Adrenal gland (tissue), 5 donors: ENCODE measurements at regions not wholly inside any gene's neighbourhood (a gene's known extent, or its start where the extent isn't known, plus 50 kb on each side); places are given as distances from the start of the nearest gene placed in this dataset.

Experiments used
- CTCF ChIP-seq, 6 experiments: fragments of 450-650 bp in 4 of 6; fragments of 200-600 bp in 2 of 6; sonication (generic) in 1 of 6; IDR thresholded peaks; 1 replicate in 5 of 6; 2 replicates in 1 of 6; pipeline versions ENCODE4 v1.5.1 to v1.8.0; 2016 to 2021; ENCODE audit warnings: antibody characterized with exemption in 6 of 6, mild to moderate bottlenecking in 2 of 6, moderate library complexity in 1 of 6
- POLR2A ChIP-seq, 2 donors: fragments of 450-650 bp; IDR thresholded peaks; one replicate each; pipeline ENCODE4 v1.6.1; 2017; ENCODE audit warnings: antibody characterized with exemption in 2 of 2, mild to moderate bottlenecking in 2 of 2, moderate library complexity in 1 of 2
- donor health status: DM: no; HTN: no; CAD: no.

DNA sequence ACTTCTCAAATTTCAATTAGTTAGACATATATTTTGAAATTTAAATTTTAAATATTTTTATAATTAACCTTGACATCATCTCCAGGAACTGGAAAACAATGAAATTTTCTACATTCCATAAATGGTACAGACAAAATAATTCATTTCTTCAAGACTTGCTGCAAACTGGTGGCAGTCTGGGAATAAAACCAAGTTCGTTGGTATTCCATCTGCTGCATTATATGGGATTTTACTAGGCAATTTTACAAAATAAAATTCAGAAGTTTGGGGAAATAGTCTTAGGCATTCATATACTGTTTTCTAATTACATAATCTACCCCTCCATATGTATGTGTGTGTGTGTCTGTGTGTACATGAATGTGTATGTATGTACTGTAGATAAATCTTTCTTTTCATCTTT, 984.6 kb upstream of the KCND2 start:
- TF ChIP-seq POLR2A (IDR thresholded peaks at IDR 0.05) (no peak), CTCF (IDR thresholded peaks at IDR 0.05) (no peak)
